ENCODE measurements at regions not wholly inside any gene's neighbourhood (a gene's known extent, or its start where the extent isn't known, plus 50 kb on each side); places are given as distances from the start of the nearest gene placed in this dataset.
"Not testable (repeated sequence)": the region's sequence is repeated elsewhere in the genome, so short reads cannot be mapped to it uniquely, and the experiment has no call there.

GRCh38 chr2:90295036-90295750 is 1603.7 kb downstream of the RPIA start:
- TF ChIP-seq CTCF (conservative IDR thresholded peaks at IDR 0.05; ENCODE audit: low read depth, low read length); CEBPB (IDR thresholded peaks at IDR 0.05; ENCODE audit: low read depth, low read length); POLR2A (IDR thresholded peaks at IDR 0.05; ENCODE audit: low read depth, low read length); RCOR1 (IDR thresholded peaks at IDR 0.05; ENCODE audit: insufficient replicate concordance, low read length); MAFK (IDR thresholded peaks at IDR 0.05; ENCODE audit: low read depth, low read length); SMC3 (IDR thresholded peaks at IDR 0.05; ENCODE audit: low read depth, low read length); ELK1 (IDR thresholded peaks at IDR 0.05; ENCODE audit: borderline replicate concordance, low read depth, low read length); USF2 (IDR thresholded peaks at IDR 0.05; ENCODE audit: low read depth, low read length): not testable (repeated sequence)
